CD4-positive, CD25-positive, alpha-beta regulatory T cell (primary cell): ENCODE measurements at regions not wholly inside any gene's neighbourhood (a gene's known extent, or its start where the extent isn't known, plus 50 kb on each side); places are given as distances from the start of the nearest gene placed in this dataset.
"Not testable (repeated sequence)": the region's sequence is repeated elsewhere in the genome, so short reads cannot be mapped to it uniquely, and the experiment has no call there.

Source experiments
- ATAC-seq, 2 donors: fragments of 150-1000 bp; cut with Tn5 transposase; one replicate each; pipeline ENCODE4 v1.10.0; 2021; ENCODE audit warnings: low read depth in 2 of 2, moderate number of reproducible peaks in 2 of 2, moderate library complexity in 1 of 2
- DNase-seq, 3 donors: peaks; one replicate each; pipeline versions ENCODE4 v3.0.0 to v3.0.0-alpha.2; 2012 to 2022; ENCODE audit warnings: mixed read lengths in 1 of 3
- H3K27ac ChIP-seq: one replicate; pipeline ENCODE4 v1.7.0; 2013; ENCODE audit warnings: mild to moderate bottlenecking, low read length; ENCODE audit not compliant: insufficient read depth, poor library complexity, severe bottlenecking
- H3K27me3 ChIP-seq: one replicate; pipeline ENCODE4 v1.7.0; 2013; ENCODE audit warnings: low read length; ENCODE audit not compliant: control insufficient read depth, insufficient read depth
- H3K36me3 ChIP-seq: one replicate; pipeline ENCODE4 v1.7.0; 2013; ENCODE audit warnings: mild to moderate bottlenecking, low read length, moderate library complexity; ENCODE audit not compliant: control insufficient read depth, insufficient read depth
- H3K4me1 ChIP-seq: 2 replicates; pipeline ENCODE4 v1.7.0; 2013; ENCODE audit warnings: mild to moderate bottlenecking, low read length; ENCODE audit not compliant: insufficient read depth, control insufficient read depth, poor library complexity, severe bottlenecking
- H3K4me3 ChIP-seq: one replicate; pipeline ENCODE4 v1.7.0; 2013; ENCODE audit warnings: low read depth, mild to moderate bottlenecking, low read length, moderate library complexity
- H3K9me3 ChIP-seq, 2 experiments: 1 replicate in 1 of 2; 2 replicates in 1 of 2; pipeline ENCODE4 v1.7.0; 2013; ENCODE audit warnings: low read length in 2 of 2, mild to moderate bottlenecking in 1 of 2, moderate library complexity in 1 of 2; ENCODE audit not compliant: control insufficient read depth in 2 of 2
- H3K27ac Mint-ChIP-seq, 3 donors: one replicate each; pipeline ENCODE4 v1.8.0; 2020 to 2022; ENCODE audit warnings: mild to moderate bottlenecking in 3 of 3, mixed read lengths in 3 of 3, moderate library complexity in 2 of 3
- H3K27me3 Mint-ChIP-seq: one replicate; pipeline ENCODE4 v1.8.0; 2022; ENCODE audit warnings: mild to moderate bottlenecking, mixed read lengths
- H3K36me3 Mint-ChIP-seq: one replicate; pipeline ENCODE4 v1.8.0; 2020; ENCODE audit warnings: mixed read lengths
- H3K4me1 Mint-ChIP-seq, 4 donors: one replicate each; pipeline ENCODE4 v1.8.0; 2020 to 2022; ENCODE audit warnings: mixed read lengths in 4 of 4, mild to moderate bottlenecking in 1 of 4
- H3K4me3 Mint-ChIP-seq, 4 donors: one replicate each; pipeline ENCODE4 v1.8.0; 2020 to 2022; ENCODE audit warnings: mild to moderate bottlenecking in 4 of 4, mixed read lengths in 4 of 4, moderate library complexity in 3 of 4
- H3K9me3 Mint-ChIP-seq, 7 donors: one replicate each; pipeline ENCODE4 v1.8.0; 2020 to 2022; ENCODE audit warnings: mixed read lengths in 7 of 7, mild to moderate bottlenecking in 3 of 7, moderate library complexity in 2 of 7

- H3K4me3 Mint-ChIP-seq = no peak overlapping the region
- Histone ChIP-seq H3K27me3 (peaks cover 9% of the 10 kb centered on the region), H3K27ac (no peak overlapping the region), H3K4me1 (no peaks in the 10 kb centered on the region), H3K36me3 (no peaks in the 10 kb centered on the region), H3K4me3 (no peak overlapping the region), H3K9me3 (no peaks in the 10 kb centered on the region)
- ATAC-seq = no peak
- H3K36me3 Mint-ChIP-seq = no peaks in the 10 kb centered on the region
- H3K27me3 Mint-ChIP-seq = peaks cover 31% of the 10 kb centered on the region
- H3K9me3 Mint-ChIP-seq = no peaks in the 10 kb centered on the region
- H3K27ac Mint-ChIP-seq = peak overlapping the region in 1 of 3 donors; percentile 37
- H3K4me1 Mint-ChIP-seq = peaks cover 0 to 5% (median 0%) of the 10 kb centered on the region in 4 donors
- DNase-seq = no peak
Observed at GRCh38 chr14:59130462-59130861, 58.0 kb upstream of the DAAM1 start.

GRCh38 chr14:59131938-59132795, 56.3 kb upstream of the DAAM1 start:
- Mint-ChIP-seq H3K27me3 (peaks cover 25% of the 10 kb centered on the region), H3K27ac (no peak overlapping the region), H3K9me3 (no peaks in the 10 kb centered on the region), H3K4me1 (peaks cover 0 to 1% (median 0%) of the 10 kb centered on the region in 4 donors), H3K4me3 (no peak overlapping the region), H3K36me3 (no peaks in the 10 kb centered on the region)
- Histone ChIP-seq H3K36me3 (no peaks in the 10 kb centered on the region), H3K4me1 (no peaks in the 10 kb centered on the region), H3K9me3 (no peaks in the 10 kb centered on the region), H3K27ac (no peak overlapping the region), H3K27me3 (peaks cover 7% of the 10 kb centered on the region), H3K4me3 (no peak overlapping the region)
- ATAC-seq = no peak
- DNase-seq = no peak

GRCh38 chr14:59132796-59133494, 55.5 kb upstream of the DAAM1 start:
- peaks cover 23% of the 10 kb centered on the region for H3K27me3 Mint-ChIP-seq
- Histone ChIP-seq H3K27ac (no peak overlapping the region), H3K36me3 (no peaks in the 10 kb centered on the region), H3K27me3 (peaks cover 7% of the 10 kb centered on the region), H3K9me3 (no peaks in the 10 kb centered on the region), H3K4me1 (no peaks in the 10 kb centered on the region), H3K4me3 (no peak overlapping the region)
- ATAC-seq = no peak
- no peak for DNase-seq
- H3K9me3 Mint-ChIP-seq = no peaks in the 10 kb centered on the region
- no peak overlapping the region for H3K4me3 Mint-ChIP-seq
- H3K4me1 Mint-ChIP-seq = no peaks in the 10 kb centered on the region
- no peak overlapping the region for H3K27ac Mint-ChIP-seq
- no peaks in the 10 kb centered on the region for H3K36me3 Mint-ChIP-seq

GRCh38 chr14:59133709-59134108, 54.8 kb upstream of the DAAM1 start:
- peaks cover 7% of the 10 kb centered on the region for H3K27me3 ChIP-seq
- no peak overlapping the region for H3K27ac ChIP-seq
- no peak overlapping the region for H3K4me3 ChIP-seq
- Mint-ChIP-seq H3K36me3 (no peaks in the 10 kb centered on the region), H3K9me3 (no peaks in the 10 kb centered on the region), H3K4me1 (no peaks in the 10 kb centered on the region), H3K27ac (peak overlapping the region in 1 of 3 donors; percentile 83), H3K4me3 (no peak overlapping the region), H3K27me3 (peaks cover 23% of the 10 kb centered on the region)
- H3K36me3 ChIP-seq = no peaks in the 10 kb centered on the region
- ATAC-seq = no peak
- no peak for DNase-seq
- H3K4me1 ChIP-seq = no peaks in the 10 kb centered on the region
- H3K9me3 ChIP-seq = no peaks in the 10 kb centered on the region

- H3K4me1 ChIP-seq = no peaks in the 10 kb centered on the region
- no peak overlapping the region for H3K4me3 Mint-ChIP-seq
- H3K27me3 ChIP-seq = peaks cover 5% of the 10 kb centered on the region
- H3K4me1 Mint-ChIP-seq = no peaks in the 10 kb centered on the region
- ATAC-seq (no peak), DNase-seq (no peak)
- H3K36me3 ChIP-seq = no peaks in the 10 kb centered on the region
- no peaks in the 10 kb centered on the region for H3K9me3 ChIP-seq
- H3K9me3 Mint-ChIP-seq = no peaks in the 10 kb centered on the region
- H3K27ac Mint-ChIP-seq = no peak overlapping the region
- no peak overlapping the region for H3K27ac ChIP-seq
- no peaks in the 10 kb centered on the region for H3K36me3 Mint-ChIP-seq
- H3K4me3 ChIP-seq = no peak overlapping the region
- H3K27me3 Mint-ChIP-seq = peaks cover 23% of the 10 kb centered on the region
Observed at GRCh38 chr14:59134307-59134706, 54.2 kb upstream of the DAAM1 start.

GRCh38 chr14:59137256-59137655, 51.2 kb upstream of the DAAM1 start:
- Mint-ChIP-seq H3K4me3 (peak overlapping the region in 1 of 4 donors; percentile 61), H3K9me3 (peaks cover 0 to 1% (median 0%) of the 10 kb centered on the region in 7 donors), H3K4me1 (no peaks in the 10 kb centered on the region), H3K27me3 (peaks cover 23% of the 10 kb centered on the region), H3K36me3 (no peaks in the 10 kb centered on the region), H3K27ac (no peak overlapping the region)
- no peak for ATAC-seq
- Histone ChIP-seq H3K4me1 (no peaks in the 10 kb centered on the region), H3K36me3 (no peaks in the 10 kb centered on the region), H3K27ac (no peak overlapping the region), H3K4me3 (no peak overlapping the region), H3K9me3 (no peaks in the 10 kb centered on the region), H3K27me3 (peaks cover 3% of the 10 kb centered on the region)
- DNase-seq = no peak

- H3K27ac Mint-ChIP-seq, ATAC-seq: not testable (repeated sequence)
- H3K27me3 Mint-ChIP-seq = peaks cover 14% of the 10 kb centered on the region
Observed at GRCh38 chr14:59138576-59138975, 49.9 kb upstream of the DAAM1 start.

More at GRCh38 chr14:59138576-59138975, 49.9 kb upstream of the DAAM1 start:
- H3K4me1 Mint-ChIP-seq, H3K27me3 ChIP-seq, H3K27ac ChIP-seq, H3K9me3 ChIP-seq, H3K4me3 ChIP-seq, H3K36me3 ChIP-seq, DNase-seq, H3K9me3 Mint-ChIP-seq, H3K4me1 ChIP-seq, H3K36me3 Mint-ChIP-seq, H3K4me3 Mint-ChIP-seq: not testable (repeated sequence)
